ENCODE measurements at regions not wholly inside any gene's neighbourhood (a gene's known extent, or its start where the extent isn't known, plus 50 kb on each side); places are given as distances from the start of the nearest gene placed in this dataset.

DNA sequence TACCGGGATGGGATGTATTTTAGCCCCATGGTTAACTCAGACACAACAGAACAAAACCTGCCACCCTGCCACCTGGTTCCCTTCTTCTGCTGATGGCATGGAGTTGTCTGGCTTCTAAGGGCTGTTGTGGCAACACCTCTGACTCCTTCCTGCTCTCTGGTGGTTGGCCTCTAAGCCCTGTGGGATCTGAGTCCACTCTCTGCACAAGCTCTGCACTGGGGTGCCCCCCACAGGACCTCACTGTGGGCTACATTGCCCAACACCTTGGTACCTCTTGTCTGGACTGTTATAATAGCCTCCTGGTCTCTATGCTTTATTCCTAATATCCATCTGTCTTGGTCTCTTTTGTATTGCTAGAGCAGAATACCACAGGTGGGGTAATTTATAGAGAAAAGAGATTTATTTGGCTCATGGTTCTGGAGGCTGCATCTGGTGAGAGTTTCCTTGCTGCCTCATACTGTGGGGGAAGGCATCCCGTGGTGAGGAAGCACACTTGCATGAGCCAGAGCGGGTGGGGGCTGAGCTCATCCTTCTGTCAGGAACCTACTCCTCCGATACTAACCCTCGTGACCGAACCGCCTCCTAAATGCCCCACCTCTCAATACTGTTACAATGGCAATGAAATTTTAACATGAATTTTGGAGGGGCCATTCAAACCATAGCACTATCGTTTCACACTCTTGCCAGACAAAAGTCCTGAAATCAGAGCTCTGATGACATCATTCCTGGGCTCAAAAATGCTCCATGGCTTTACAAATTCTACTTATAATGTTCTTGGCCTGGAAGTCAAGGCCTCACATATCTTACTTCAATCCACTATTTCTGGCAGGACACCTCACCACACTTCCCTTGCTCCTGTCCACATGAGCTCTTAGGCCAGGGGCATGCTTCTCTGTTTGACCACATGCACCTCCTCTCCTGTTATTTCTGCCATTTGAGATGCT lies 127.2 kb downstream of the PAX1 start:
- TF ChIP-seq, protein P1, sequence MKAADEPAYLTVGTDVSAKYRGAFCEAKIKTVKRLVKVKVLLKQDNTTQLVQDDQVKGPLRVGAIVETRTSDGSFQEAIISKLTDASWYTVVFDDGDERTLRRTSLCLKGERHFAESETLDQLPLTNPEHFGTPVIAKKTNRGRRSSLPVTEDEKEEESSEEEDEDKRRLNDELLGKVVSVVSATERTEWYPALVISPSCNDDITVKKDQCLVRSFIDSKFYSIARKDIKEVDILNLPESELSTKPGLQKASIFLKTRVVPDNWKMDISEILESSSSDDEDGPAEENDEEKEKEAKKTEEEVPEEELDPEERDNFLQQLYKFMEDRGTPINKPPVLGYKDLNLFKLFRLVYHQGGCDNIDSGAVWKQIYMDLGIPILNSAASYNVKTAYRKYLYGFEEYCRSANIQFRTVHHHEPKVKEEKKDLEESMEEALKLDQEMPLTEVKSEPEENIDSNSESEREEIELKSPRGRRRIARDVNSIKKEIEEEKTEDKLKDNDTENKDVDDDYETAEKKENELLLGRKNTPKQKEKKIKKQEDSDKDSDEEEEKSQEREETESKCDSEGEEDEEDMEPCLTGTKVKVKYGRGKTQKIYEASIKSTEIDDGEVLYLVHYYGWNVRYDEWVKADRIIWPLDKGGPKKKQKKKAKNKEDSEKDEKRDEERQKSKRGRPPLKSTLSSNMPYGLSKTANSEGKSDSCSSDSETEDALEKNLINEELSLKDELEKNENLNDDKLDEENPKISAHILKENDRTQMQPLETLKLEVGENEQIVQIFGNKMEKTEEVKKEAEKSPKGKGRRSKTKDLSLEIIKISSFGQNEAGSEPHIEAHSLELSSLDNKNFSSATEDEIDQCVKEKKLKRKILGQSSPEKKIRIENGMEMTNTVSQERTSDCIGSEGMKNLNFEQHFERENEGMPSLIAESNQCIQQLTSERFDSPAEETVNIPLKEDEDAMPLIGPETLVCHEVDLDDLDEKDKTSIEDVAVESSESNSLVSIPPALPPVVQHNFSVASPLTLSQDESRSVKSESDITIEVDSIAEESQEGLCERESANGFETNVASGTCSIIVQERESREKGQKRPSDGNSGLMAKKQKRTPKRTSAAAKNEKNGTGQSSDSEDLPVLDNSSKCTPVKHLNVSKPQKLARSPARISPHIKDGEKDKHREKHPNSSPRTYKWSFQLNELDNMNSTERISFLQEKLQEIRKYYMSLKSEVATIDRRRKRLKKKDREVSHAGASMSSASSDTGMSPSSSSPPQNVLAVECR (CRISPR knock-in tag; IDR thresholded peaks at IDR 0.05; ENCODE audit: borderline replicate concordance): no peak
- TF ChIP-seq ZNF44 (CRISPR knock-in tag; IDR thresholded peaks at IDR 0.05) (no peak), EZH2 (conservative IDR thresholded peaks at IDR 0.05; ENCODE audit: low read depth, low read length) (no peak), ZNF331 (CRISPR knock-in tag; IDR thresholded peaks at IDR 0.05) (no peak), SUZ12 (IDR thresholded peaks at IDR 0.05; ENCODE audit: low read depth, low read length) (no peak), EP300 (IDR thresholded peaks at IDR 0.05; ENCODE audit: low read depth in 2 of 2, low read length in 2 of 2) (no peak), EP300 (CRISPR knock-in tag; IDR thresholded peaks at IDR 0.05; ENCODE audit: borderline replicate concordance) (no peak), POLR2A (IDR thresholded peaks at IDR 0.05; ENCODE audit: insufficient read depth in 1 of 2, low read depth in 2 of 2, low read length in 2 of 2) (no peak), YY1 (IDR thresholded peaks at IDR 0.05; ENCODE audit: insufficient read depth, insufficient replicate concordance, low read depth, low read length) (no peak), JUN (CRISPR knock-in tag; IDR thresholded peaks at IDR 0.05) (no peak), FOSL1 (CRISPR knock-in tag; IDR thresholded peaks at IDR 0.05; ENCODE audit: borderline replicate concordance) (no peak), POLR2AphosphoS5 (IDR thresholded peaks at IDR 0.05; ENCODE audit: low read depth, low read length) (no peak)
- TF ChIP-seq, protein P2, sequence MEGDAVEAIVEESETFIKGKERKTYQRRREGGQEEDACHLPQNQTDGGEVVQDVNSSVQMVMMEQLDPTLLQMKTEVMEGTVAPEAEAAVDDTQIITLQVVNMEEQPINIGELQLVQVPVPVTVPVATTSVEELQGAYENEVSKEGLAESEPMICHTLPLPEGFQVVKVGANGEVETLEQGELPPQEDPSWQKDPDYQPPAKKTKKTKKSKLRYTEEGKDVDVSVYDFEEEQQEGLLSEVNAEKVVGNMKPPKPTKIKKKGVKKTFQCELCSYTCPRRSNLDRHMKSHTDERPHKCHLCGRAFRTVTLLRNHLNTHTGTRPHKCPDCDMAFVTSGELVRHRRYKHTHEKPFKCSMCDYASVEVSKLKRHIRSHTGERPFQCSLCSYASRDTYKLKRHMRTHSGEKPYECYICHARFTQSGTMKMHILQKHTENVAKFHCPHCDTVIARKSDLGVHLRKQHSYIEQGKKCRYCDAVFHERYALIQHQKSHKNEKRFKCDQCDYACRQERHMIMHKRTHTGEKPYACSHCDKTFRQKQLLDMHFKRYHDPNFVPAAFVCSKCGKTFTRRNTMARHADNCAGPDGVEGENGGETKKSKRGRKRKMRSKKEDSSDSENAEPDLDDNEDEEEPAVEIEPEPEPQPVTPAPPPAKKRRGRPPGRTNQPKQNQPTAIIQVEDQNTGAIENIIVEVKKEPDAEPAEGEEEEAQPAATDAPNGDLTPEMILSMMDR (CRISPR knock-in tag; IDR thresholded peaks at IDR 0.05): no peak

Measured in HepG2 (cell line).